ENCODE measurements at regions not wholly inside any gene's neighbourhood (a gene's known extent, or its start where the extent isn't known, plus 50 kb on each side); places are given as distances from the start of the nearest gene placed in this dataset.

- Histone ChIP-seq H4K91ac (ENCODE audit: insufficient read depth, low read depth, low read length) (no peak overlapping the region), H3K4me1 (ENCODE audit: control insufficient read depth, insufficient read depth, low read length) (no peaks in the 10 kb centered on the region), H2BK120ac (ENCODE audit: low read depth, low read length) (no peak overlapping the region), H2AFZ (replicated peaks; ENCODE audit: low read length, poor library complexity) (no peak overlapping the region), H2AK9ac (replicated peaks; ENCODE audit: low read depth, low read length, poor library complexity) (no peak overlapping the region), H3K18ac (ENCODE audit: low read depth, low read length) (no peak overlapping the region), H3K4me2 (ENCODE audit: low read depth, low read length) (no peak overlapping the region), H3K79me1 (ENCODE audit: low read depth in 1 of 2, low read length in 2 of 2) (no peaks in the 10 kb centered on the region), H2BK15ac (ENCODE audit: low read depth, low read length) (no peak overlapping the region), H4K20me1 (ENCODE audit: insufficient read depth, low read length) (no peaks in the 10 kb centered on the region), H3K36me3 (ENCODE audit: control insufficient read depth, insufficient read depth, low read length) (no peaks in the 10 kb centered on the region), H3K4ac (ENCODE audit: low read depth, low read length) (no peak overlapping the region), H3K9me1 (ENCODE audit: insufficient read depth, low read length) (no peaks in the 10 kb centered on the region), H3K23ac (ENCODE audit: low read depth, low read length) (no peak overlapping the region), H2AK5ac (ENCODE audit: low read depth, low read length) (no peak overlapping the region), H3K4me3 (ENCODE audit: insufficient read depth, low read depth, low read length) (no peak overlapping the region), H3K27me3 (ENCODE audit: control insufficient read depth, insufficient read depth, low read length) (0 out of 2 replicates have a peak, but pooled peaks cover 1% of the 10 kb centered on the region), H3K56ac (ENCODE audit: extremely low read depth, insufficient read depth, low read length) (no peak overlapping the region), H2BK20ac (ENCODE audit: low read depth, low read length) (no peak overlapping the region), H3K27ac (ENCODE audit: insufficient read depth, low read length) (no peak overlapping the region), H3K9me3 (ENCODE audit: control insufficient read depth, insufficient read depth, low read length) (no peaks in the 10 kb centered on the region), H4K8ac (ENCODE audit: low read depth in 2 of 2, low read length in 2 of 2) (no peak overlapping the region), H2BK5ac (ENCODE audit: low read depth, low read length, poor library complexity, severe bottlenecking) (no peak overlapping the region), H4K5ac (ENCODE audit: low read depth, low read length) (no peak overlapping the region), H3K9ac (ENCODE audit: low read depth, low read length) (no peak overlapping the region), H3K14ac (replicated peaks; ENCODE audit: low read depth, low read length) (no peak overlapping the region)
- POLR2A ChIA-PET (ENCODE audit: unreplicated experiment), result no interaction called here
- CTCF ChIA-PET, result no interaction called here
- intact Hi-C loops (cut with micrococcal nuclease) (no loop called here), dilution Hi-C loops (cut with HindIII; ENCODE audit: low sequenced_read_pairs, unreplicated experiment) (no loop called here), in situ Hi-C loops (cut with MboI; ENCODE audit: low sequenced_read_pairs) (no loop called here)
- no CpG with 5 or more reads among the region's 5 CpGs for WGBS, 2 experiments (ENCODE audit: extremely low coverage in 2 of 2, insufficient read length in 1 of 2)
- no peak for DNase-seq
- TF ChIP-seq MAFK (IDR thresholded peaks at IDR 0.05; ENCODE audit: low read depth, low read length), result no peak
- TF ChIP-seq, protein P1, sequence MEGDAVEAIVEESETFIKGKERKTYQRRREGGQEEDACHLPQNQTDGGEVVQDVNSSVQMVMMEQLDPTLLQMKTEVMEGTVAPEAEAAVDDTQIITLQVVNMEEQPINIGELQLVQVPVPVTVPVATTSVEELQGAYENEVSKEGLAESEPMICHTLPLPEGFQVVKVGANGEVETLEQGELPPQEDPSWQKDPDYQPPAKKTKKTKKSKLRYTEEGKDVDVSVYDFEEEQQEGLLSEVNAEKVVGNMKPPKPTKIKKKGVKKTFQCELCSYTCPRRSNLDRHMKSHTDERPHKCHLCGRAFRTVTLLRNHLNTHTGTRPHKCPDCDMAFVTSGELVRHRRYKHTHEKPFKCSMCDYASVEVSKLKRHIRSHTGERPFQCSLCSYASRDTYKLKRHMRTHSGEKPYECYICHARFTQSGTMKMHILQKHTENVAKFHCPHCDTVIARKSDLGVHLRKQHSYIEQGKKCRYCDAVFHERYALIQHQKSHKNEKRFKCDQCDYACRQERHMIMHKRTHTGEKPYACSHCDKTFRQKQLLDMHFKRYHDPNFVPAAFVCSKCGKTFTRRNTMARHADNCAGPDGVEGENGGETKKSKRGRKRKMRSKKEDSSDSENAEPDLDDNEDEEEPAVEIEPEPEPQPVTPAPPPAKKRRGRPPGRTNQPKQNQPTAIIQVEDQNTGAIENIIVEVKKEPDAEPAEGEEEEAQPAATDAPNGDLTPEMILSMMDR (conservative IDR thresholded peaks at IDR 0.05; ENCODE audit: low read depth, low read length), result no peak
- no peak for TF ChIP-seq MXI1 (IDR thresholded peaks at IDR 0.05; ENCODE audit: borderline replicate concordance, low read depth, low read length)
- no peak for TF ChIP-seq CHD1 (IDR thresholded peaks at IDR 0.05; ENCODE audit: low read depth, low read length)
- no TSS peak for BruUV-seq (replicated peaks)
- ATAC-seq (ENCODE audit: low read depth), result no peak
Measured at GRCh38 chr1:18560692-18561091, 70.0 kb upstream of the PAX7 start.
